ENCODE measurements at regions not wholly inside any gene's neighbourhood (a gene's known extent, or its start where the extent isn't known, plus 50 kb on each side); places are given as distances from the start of the nearest gene placed in this dataset.

- Histone ChIP-seq H3K9ac (ENCODE audit: low read length) (no peak overlapping the region), H3K4me2 (ENCODE audit: low read length) (no peak overlapping the region), H3K9me3 (ENCODE audit: control insufficient read depth in 1 of 2, insufficient read depth in 1 of 2, low read depth in 1 of 2, low read length in 2 of 2) (no peaks in the 10 kb centered on the region), H3K9me2 (ENCODE audit: insufficient read depth) (no peaks in the 10 kb centered on the region), H3K36me3 (ENCODE audit: control insufficient read depth in 1 of 2, insufficient read depth in 2 of 2, low read length in 2 of 2) (no peaks in the 10 kb centered on the region), H3K27me3 (ENCODE audit: insufficient read depth, low read length) (peaks cover 37% of the 10 kb centered on the region), H3K4me1 (ENCODE audit: control insufficient read depth in 1 of 2, insufficient read depth in 2 of 2, low read length in 2 of 2) (peaks cover 0 to 4% of the 10 kb centered on the region in 2 experiments; a peak in 2 of 4 replicates), H4K20me1 (ENCODE audit: insufficient read depth) (no peaks in the 10 kb centered on the region), H3K79me2 (ENCODE audit: insufficient read depth, low read length) (no peaks in the 10 kb centered on the region), H3K4me3 (replicated peaks in 1 of 2; ENCODE audit: low read depth in 1 of 2, low read length in 2 of 2) (no peak overlapping the region), H2AFZ (ENCODE audit: low read depth, low read length, poor library complexity, severe bottlenecking) (no peak overlapping the region), H3K27ac (ENCODE audit: low read depth, low read length) (no peak overlapping the region)
- CTCF ChIA-PET = no interaction called here
- POLR2A ChIA-PET = no interaction called here
- TF ChIP-seq CTCF (IDR thresholded peaks at IDR 0.05 in 2 of 3, conservative IDR thresholded peaks at IDR 0.05 in 1 of 3; ENCODE audit: borderline replicate concordance in 1 of 3, insufficient read depth in 1 of 3, low read depth in 2 of 3, low read length in 2 of 3) (no peak), JUND (IDR thresholded peaks at IDR 0.05) (no peak), SRF (IDR thresholded peaks at IDR 0.05; ENCODE audit: low read depth) (no peak), REST (IDR thresholded peaks at IDR 0.05; ENCODE audit: low read depth) (no peak), POLR2AphosphoS5 (IDR thresholded peaks at IDR 0.05; ENCODE audit: low read depth, low read length) (no peak), ZFX (IDR thresholded peaks at IDR 0.05) (no peak), YY1 (IDR thresholded peaks at IDR 0.05; ENCODE audit: extremely low read depth, insufficient replicate concordance, low read depth, low read length) (no peak), RAD21 (IDR thresholded peaks at IDR 0.05; ENCODE audit: low read depth) (no peak), TCF7L2 (IDR thresholded peaks at IDR 0.05; ENCODE audit: borderline replicate concordance, extremely low read depth, insufficient read depth, insufficient read length) (no peak), SP1 (IDR thresholded peaks at IDR 0.05; ENCODE audit: low read depth) (no peak), EZH2phosphoT487 (IDR thresholded peaks at IDR 0.05; ENCODE audit: borderline replicate concordance) (no peak), CEBPB (IDR thresholded peaks at IDR 0.05; ENCODE audit: low read depth) (no peak), CBX3 (IDR thresholded peaks at IDR 0.05; ENCODE audit: low read depth) (no peak), EGR1 (IDR thresholded peaks at IDR 0.05; ENCODE audit: low read depth) (no peak), POLR2A (IDR thresholded peaks at IDR 0.05; ENCODE audit: borderline replicate concordance, extremely low read depth, insufficient read depth, insufficient read length) (no peak), SIN3A (IDR thresholded peaks at IDR 0.05; ENCODE audit: low read depth) (no peak)
- no peak for ATAC-seq
- no TSS peak for BruUV-seq (replicated peaks)
- RAD21 ChIA-PET (ENCODE audit: low non-redundant PET in 1 of 2, low total read pairs in 2 of 2, uncharacterized antibody in 2 of 2, unreplicated experiment in 2 of 2) = no interaction called here
- intact Hi-C loops (cut with micrococcal nuclease) = no loop called here
- DNase-seq (ENCODE audit: low read depth, low spot score) = no peak
Observed at GRCh38 chr14:22266142-22266442, 322.9 kb downstream of the DAD1 start.
